Ovary (tissue), 7 donors: ENCODE measurements at regions not wholly inside any gene's neighbourhood (a gene's known extent, or its start where the extent isn't known, plus 50 kb on each side); places are given as distances from the start of the nearest gene placed in this dataset.

Experiments used
- DNase-seq, 5 donors: peaks; one replicate each; pipeline ENCODE4 v3.0.0-alpha.2; 2019 to 2020
- H3K27ac ChIP-seq, 2 donors: fragments of 200-600 bp; one replicate each; pipeline versions ENCODE4 v1.5.1 to v1.8.0; 2019 to 2022
- H3K27me3 ChIP-seq: fragments of 200-600 bp; one replicate; pipeline ENCODE4 v1.8.0; 2022
- H3K36me3 ChIP-seq: fragments of 200-600 bp; sonication (generic); one replicate; pipeline ENCODE4 v1.5.1; 2019
- H3K4me1 ChIP-seq: one replicate; pipeline ENCODE4 v1.8.1; 2013; ENCODE audit warnings: mild to moderate bottlenecking, moderate library complexity; ENCODE audit not compliant: insufficient read depth
- H3K4me3 ChIP-seq: fragments of 200-600 bp; sonication (generic); one replicate; pipeline ENCODE4 v1.5.1; 2017
- H3K9me3 ChIP-seq, 2 donors: fragments of 200-600 bp in 1 of 2; sonication (generic) in 1 of 2; one replicate each; pipeline versions ENCODE4 v1.5.1 to v1.8.1; 2013 to 2019; ENCODE audit warnings: mild to moderate bottlenecking in 1 of 2, moderate library complexity in 1 of 2
- CTCF ChIP-seq, 3 donors: fragments of 450-650 bp in 2 of 3; fragments of 200-600 bp in 1 of 3; IDR thresholded peaks; one replicate each; pipeline versions ENCODE4 v1.5.1 to v1.8.0; 2016 to 2022; ENCODE audit warnings: antibody characterized with exemption in 3 of 3, mild to moderate bottlenecking in 1 of 3
- EP300 ChIP-seq: sonication (generic); formaldehyde crosslinking; IDR thresholded peaks from one replicate; pipeline ENCODE4 v1.6.1; 2017; ENCODE audit warnings: antibody characterized with exemption
- POLR2A ChIP-seq: fragments of 450-650 bp; IDR thresholded peaks from one replicate; pipeline ENCODE4 v1.6.1; 2017; ENCODE audit warnings: antibody characterized with exemption, mild to moderate bottlenecking, moderate library complexity
- whole genome bisulfite sequencing, 3 donors: extraction: QIAGEN DNeasy Blood & Tissue Kit in 1 of 3; methylation state at CpG; one replicate each; pipeline versions ENCODE4 v1.1.5 to v1.1.7; 2013 to 2017; 5-methylcytosine and 5-hydroxymethylcytosine counted together
- intact Hi-C, 4 donors: fragments of 100-400 bp; cut with DNase I; formaldehyde crosslinking; loops; one replicate each; pipeline versions ENCODE4 v1.11.0 to v1.15.1; 2022 to 2023
- donor health status: DM: no; HTN: no; CAD: no; lungs with moderate emphysema.
- donor health status: DM: no; HTN: no; CAD: no.
- donor health status: Bipolar disorder and iron deficiency.
- donor health status: DM: no; HTN: no; CAD: no.
- donor health status: DM: yes; HTN: yes; CAD: no.

GRCh38 chr12:24201258-24201970 is 251.9 kb upstream of the SOX5 start:
- Histone ChIP-seq H3K9me3 (no peaks in the 10 kb centered on the region), H3K27me3 (no peaks in the 10 kb centered on the region), H3K4me3 (no peak overlapping the region), H3K27ac (no peak overlapping the region), H3K4me1 (peaks cover 3% of the 10 kb centered on the region), H3K36me3 (no peaks in the 10 kb centered on the region)
- TF ChIP-seq CTCF (IDR thresholded peaks at IDR 0.05) (no peak), POLR2A (no peak), EP300 (no peak)
- no peak for DNase-seq
- intact Hi-C loops: no loop called here
- 87 to 92% (median 89%) methylated on average over 3 of the region's 3 CpGs for WGBS, 3 donors

- H3K36me3 ChIP-seq: no peaks in the 10 kb centered on the region
- peaks cover 3% of the 10 kb centered on the region for H3K4me1 ChIP-seq
- no peaks in the 10 kb centered on the region for H3K27me3 ChIP-seq
- H3K4me3 ChIP-seq: no peak overlapping the region
- no peak for TF ChIP-seq POLR2A
- no peak for DNase-seq
- H3K27ac ChIP-seq: no peak overlapping the region
- H3K9me3 ChIP-seq: no peaks in the 10 kb centered on the region
- intact Hi-C loops: no loop called here
Observed at GRCh38 chr12:24200010-24200409, 250.5 kb upstream of the SOX5 start.

GRCh38 chr12:24198936-24199671 is 249.6 kb upstream of the SOX5 start:
- DNase-seq: no peak
- WGBS, 3 donors: 81 to 85% (median 85%) methylated on average over 11 of the region's 11 CpGs
- intact Hi-C loops: no loop called here

GRCh38 chr12:24198070-24198469 is 248.6 kb upstream of the SOX5 start:
- H3K36me3 ChIP-seq: no peaks in the 10 kb centered on the region
- no peak overlapping the region for H3K27ac ChIP-seq
- intact Hi-C loops: no loop called here
- no peak overlapping the region for H3K4me3 ChIP-seq
- no peak for DNase-seq
- no peak for TF ChIP-seq CTCF (IDR thresholded peaks at IDR 0.05)
- no peak for TF ChIP-seq EP300
- TF ChIP-seq POLR2A: no peak
- no peaks in the 10 kb centered on the region for H3K9me3 ChIP-seq
- H3K27me3 ChIP-seq: no peaks in the 10 kb centered on the region
- H3K4me1 ChIP-seq: peaks cover 3% of the 10 kb centered on the region
- WGBS, 3 donors: 24 to 35% (median 27%) methylated on average over 3 of the region's 3 CpGs

More at GRCh38 chr12:24198936-24199671, 249.6 kb upstream of the SOX5 start:
- Histone ChIP-seq H3K27me3 (no peaks in the 10 kb centered on the region), H3K4me3 (no peak overlapping the region), H3K36me3 (no peaks in the 10 kb centered on the region), H3K4me1 (peaks cover 3% of the 10 kb centered on the region), H3K27ac (no peak overlapping the region), H3K9me3 (no peaks in the 10 kb centered on the region)
- TF ChIP-seq POLR2A (no peak), CTCF (IDR thresholded peaks at IDR 0.05) (no peak)

GRCh38 chr12:24197532-24197931 is 248.1 kb upstream of the SOX5 start:
- 82 to 86% (median 86%) methylated on average over 5 of the region's 5 CpGs for WGBS, 3 donors
- no peak overlapping the region for H3K4me3 ChIP-seq
- H3K9me3 ChIP-seq: no peaks in the 10 kb centered on the region
- H3K27ac ChIP-seq: no peak overlapping the region
- DNase-seq: no peak
- H3K4me1 ChIP-seq: peaks cover 3% of the 10 kb centered on the region
- TF ChIP-seq CTCF (IDR thresholded peaks at IDR 0.05) (no peak), EP300 (no peak), POLR2A (no peak)
- H3K36me3 ChIP-seq: no peaks in the 10 kb centered on the region
- H3K27me3 ChIP-seq: no peaks in the 10 kb centered on the region
- intact Hi-C loops: no loop called here
